PC-9 (cell line): ENCODE measurements at regions not wholly inside any gene's neighbourhood (a gene's known extent, or its start where the extent isn't known, plus 50 kb on each side); places are given as distances from the start of the nearest gene placed in this dataset.

Experiments
- EZH2 ChIP-seq: fragments of 200-600 bp; sonication (generic); IDR thresholded peaks from 2 replicates; pipeline ENCODE4 v1.8.0; 2017; ENCODE audit warnings: antibody characterized with exemption, low read depth
- TF ChIP-seq, protein P1 (sequence below): fragments of 200-600 bp; sonication (generic); conservative IDR thresholded peaks from 2 replicates; pipeline ENCODE4 v1.6.1; 2017; ENCODE audit warnings: mixed run types, antibody characterized with exemption, mild to moderate bottlenecking, moderate library complexity

DNA sequence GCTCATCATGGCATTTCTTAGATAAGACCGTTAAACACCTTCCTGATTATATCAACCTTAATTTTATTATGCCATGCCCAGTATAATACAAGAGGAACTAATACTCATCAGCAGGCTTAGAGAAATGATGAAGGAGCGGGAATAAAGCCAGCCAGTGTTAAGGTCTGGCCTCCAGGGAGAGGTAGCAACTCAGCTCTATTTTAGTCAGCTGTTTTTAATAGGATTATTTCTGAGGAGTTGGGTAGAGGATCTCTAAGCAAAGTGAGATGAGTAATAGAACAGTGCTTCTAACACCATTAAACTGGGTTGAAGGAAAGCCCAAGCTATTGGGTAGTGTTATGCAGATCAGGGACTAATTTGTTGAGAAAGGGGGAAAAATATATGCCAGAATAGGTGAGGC, 921.5 kb downstream of the TTLL7 start:
- TF ChIP-seq, protein P1, sequence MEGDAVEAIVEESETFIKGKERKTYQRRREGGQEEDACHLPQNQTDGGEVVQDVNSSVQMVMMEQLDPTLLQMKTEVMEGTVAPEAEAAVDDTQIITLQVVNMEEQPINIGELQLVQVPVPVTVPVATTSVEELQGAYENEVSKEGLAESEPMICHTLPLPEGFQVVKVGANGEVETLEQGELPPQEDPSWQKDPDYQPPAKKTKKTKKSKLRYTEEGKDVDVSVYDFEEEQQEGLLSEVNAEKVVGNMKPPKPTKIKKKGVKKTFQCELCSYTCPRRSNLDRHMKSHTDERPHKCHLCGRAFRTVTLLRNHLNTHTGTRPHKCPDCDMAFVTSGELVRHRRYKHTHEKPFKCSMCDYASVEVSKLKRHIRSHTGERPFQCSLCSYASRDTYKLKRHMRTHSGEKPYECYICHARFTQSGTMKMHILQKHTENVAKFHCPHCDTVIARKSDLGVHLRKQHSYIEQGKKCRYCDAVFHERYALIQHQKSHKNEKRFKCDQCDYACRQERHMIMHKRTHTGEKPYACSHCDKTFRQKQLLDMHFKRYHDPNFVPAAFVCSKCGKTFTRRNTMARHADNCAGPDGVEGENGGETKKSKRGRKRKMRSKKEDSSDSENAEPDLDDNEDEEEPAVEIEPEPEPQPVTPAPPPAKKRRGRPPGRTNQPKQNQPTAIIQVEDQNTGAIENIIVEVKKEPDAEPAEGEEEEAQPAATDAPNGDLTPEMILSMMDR, result no peak
- no peak for TF ChIP-seq EZH2
